Sciatic nerve (tissue), 2 donors: ENCODE measurements at regions not wholly inside any gene's neighbourhood (a gene's known extent, or its start where the extent isn't known, plus 50 kb on each side); places are given as distances from the start of the nearest gene placed in this dataset.
A peak's percentile ranks its signal among the peaks of the same experiment; 100 is the strongest.
"Not testable (repeated sequence)": the region's sequence is repeated elsewhere in the genome, so short reads cannot be mapped to it uniquely, and the experiment has no call there.

ENCODE experiments used
- ATAC-seq: fragments of 200-7000 bp; cut with Tn5 transposase; one replicate; pipeline ENCODE4 v1.9.1; 2020; ENCODE audit warnings: mild to moderate bottlenecking, moderate library complexity
- DNase-seq: peaks from one replicate; pipeline ENCODE4 v3.0.0-alpha.2; 2020; ENCODE audit warnings: low spot score
- intact Hi-C: fragments of 100-400 bp; cut with DNase I; formaldehyde crosslinking; loops from one replicate; pipeline ENCODE4 v1.14.2; 2022
- donor health status: DM: no; HTN: no; CAD: no.
- donor health status: DM: no; HTN: no; CAD: no.

- ATAC-seq (peak; percentile 62), DNase-seq (no peak)
- intact Hi-C loops: no loop called here
Observed at GRCh38 chr3:187889106-187889505, 143.8 kb upstream of the BCL6 start.

DNA sequence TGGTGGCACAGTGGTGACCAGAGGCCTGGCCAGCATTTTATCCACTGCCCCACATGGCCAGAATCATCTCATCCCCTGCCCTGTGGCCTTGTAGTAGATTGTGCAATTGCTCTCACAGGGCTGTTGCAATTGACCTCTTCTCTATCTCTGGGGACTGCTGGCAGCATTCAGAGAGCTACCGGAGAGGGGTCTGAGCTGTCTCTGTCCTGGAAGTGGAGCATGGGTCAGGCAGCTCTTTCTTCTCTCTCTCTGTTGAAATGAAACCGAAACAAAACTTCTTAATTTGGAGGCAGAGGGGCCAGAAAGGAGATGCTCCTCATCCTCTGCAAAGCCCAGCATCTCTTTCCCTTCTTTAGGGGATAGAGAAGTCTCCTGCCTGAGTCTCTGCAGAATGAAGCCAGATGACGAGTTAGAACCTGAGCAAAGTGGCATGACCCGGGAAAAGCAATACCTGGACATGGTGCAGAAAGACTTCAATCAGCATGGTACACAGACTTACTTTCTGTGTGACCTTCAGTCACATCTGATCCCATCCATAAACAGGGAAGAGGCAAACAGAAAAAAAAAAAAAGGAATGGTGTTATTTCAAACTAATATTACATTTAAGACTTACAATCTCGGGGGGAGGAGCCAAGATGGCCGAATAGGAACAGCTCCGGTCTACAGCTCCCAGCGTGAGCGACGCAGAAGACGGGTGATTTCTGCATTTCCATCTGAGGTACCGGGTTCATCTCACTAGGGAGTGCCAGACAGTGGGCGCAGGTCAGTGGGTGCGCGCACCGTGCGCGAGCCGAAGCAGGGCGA is 144.5 kb upstream of the BCL6 start:
- DNase-seq: no peak
- peak; percentile 95 for ATAC-seq
- intact Hi-C loops: no loop called here

DNA sequence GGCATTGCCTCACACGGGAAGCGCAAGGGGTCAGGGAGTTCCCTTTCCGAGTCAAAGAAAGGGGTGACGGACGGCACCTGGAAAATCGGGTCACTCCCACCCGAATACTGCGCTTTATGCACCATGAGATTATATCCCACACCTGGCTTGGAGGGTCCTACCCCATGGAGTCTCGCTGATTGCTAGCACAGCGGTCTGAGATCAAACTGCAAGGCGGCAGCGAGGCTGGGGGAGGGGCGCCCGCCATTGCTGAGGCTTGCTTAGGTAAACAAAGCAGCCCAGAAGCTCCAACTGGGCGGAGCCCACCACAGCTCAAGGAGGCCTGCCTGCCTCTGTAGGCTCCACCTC is 145.1 kb upstream of the BCL6 start:
- DNase-seq, intact Hi-C loops, ATAC-seq: not testable (repeated sequence)

DNA sequence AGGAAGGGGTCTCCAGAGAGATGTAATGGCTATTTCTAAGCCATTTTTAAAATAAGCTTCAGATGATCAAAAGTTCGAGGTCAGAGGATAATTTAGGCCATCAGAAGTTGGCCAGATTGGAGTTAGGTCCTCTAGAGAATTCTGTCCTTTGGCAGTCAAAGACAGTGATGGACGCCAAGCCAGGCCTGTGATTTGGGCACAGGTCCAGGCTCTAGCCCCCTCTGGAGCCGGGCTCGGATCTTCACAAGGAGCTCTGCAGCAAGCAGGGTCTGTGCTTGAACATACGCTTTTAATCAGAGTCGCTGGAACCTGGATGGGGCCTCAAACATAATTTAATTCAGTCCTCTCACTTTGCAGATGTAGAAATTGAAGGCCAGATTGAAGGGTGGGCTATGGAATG is 151.4 kb upstream of the BCL6 start:
- DNase-seq: peak; percentile 63
- ATAC-seq: peak; percentile 77
- intact Hi-C loops: no loop called here

DNA sequence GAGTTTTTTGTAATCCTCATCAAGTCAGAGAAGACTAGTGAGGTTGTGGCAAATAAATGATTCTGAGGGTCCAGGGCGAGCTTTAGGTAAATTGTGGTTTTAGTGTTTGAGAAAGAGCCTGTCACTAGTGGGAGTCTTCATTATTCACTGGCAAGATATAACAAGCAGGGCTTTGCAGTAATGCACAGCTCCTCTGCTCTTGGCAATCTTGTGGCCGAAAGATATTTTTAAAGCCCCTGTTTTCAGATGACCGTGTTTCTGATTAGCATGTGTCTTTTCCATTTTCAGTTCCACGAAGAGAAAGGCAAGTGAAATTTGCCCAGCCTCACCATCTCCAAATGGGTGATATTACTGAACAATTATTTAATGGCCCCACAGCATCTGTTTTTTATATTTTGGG is 154.0 kb upstream of the BCL6 start:
- DNase-seq (no peak), ATAC-seq (no peak)
- intact Hi-C loops: no loop called here

DNA sequence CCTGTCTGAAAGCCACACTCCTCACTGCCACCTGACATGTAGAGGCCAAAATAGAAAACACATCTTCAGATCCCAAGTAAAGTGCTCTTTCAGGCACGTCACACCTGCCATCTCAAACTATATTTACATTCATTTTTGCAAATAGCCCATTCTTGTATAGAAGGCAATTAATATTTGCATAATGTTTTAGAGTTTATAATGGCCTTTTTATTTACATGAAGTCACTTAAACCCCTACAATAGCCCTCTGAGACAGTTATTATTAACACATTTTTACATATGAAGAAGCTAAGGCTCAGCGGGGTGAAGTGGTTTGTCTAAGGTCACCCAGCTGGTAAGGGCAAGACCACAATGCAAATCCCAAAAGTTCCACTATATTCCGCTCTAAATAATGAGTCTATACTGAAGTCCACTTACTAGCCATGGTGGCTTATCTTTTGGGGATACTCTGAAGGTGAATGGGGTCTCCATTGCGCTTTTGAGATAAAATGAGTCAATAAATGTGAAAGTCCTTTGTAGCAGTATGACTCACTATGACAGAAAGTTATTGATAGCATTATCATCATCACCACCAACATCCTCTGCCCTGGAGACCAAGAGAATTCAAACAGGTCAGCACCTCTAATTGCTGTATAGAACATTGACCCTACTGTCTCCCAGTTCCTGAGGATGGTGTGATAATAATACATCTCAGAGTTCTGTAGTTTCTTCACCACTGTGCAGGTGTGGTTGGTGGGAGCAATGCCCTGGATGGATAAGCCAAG is 155.9 kb upstream of the BCL6 start:
- DNase-seq: no peak
- ATAC-seq: no peak
- intact Hi-C loops: no loop called here

GRCh38 chr3:187902041-187902471 is 156.8 kb upstream of the BCL6 start:
- DNase-seq (no peak), ATAC-seq (no peak)
- intact Hi-C loops: no loop called here

DNA sequence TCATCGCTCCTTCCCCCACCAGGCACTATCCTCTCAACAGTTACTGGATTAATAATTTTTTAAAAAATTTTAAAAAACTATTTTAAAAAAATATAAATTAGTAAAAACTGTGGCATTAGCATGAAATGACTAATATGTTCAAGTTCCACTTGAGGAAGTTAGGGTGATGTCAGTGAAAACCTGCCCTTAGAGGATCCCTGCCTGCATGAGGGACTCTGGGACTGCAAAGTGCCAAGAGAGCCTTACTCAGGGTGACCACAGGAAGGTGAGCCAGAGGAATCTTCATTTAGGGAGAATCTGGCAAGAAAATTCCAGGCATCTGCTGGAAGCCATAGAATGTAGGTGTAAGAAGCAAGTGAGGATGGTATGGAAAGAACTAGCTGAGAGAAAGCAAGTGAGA is 157.7 kb upstream of the BCL6 start:
- no peak for ATAC-seq
- DNase-seq: no peak
- intact Hi-C loops: no loop called here

GRCh38 chr3:187903697-187904096 is 158.4 kb upstream of the BCL6 start:
- ATAC-seq (no peak), DNase-seq (no peak)
- intact Hi-C loops: no loop called here

DNA sequence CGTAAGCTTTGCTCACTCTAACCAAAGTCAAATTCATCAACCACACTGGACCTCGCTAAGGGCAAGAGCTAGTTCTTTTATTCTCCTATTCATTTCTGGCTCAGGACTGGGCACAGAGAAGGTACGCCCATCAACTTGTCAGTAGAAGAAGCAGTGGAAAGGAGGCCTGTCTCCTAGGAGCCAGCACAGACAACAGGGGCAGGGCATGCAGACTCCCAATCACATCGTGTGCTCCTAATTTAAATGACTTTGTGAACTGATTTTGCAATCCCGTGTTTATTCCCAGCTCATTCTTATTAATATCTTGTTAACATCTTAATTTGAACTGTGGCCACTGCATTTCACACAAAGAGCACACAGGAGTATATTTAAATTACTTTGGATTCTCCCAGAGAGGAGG is 161.1 kb upstream of the BCL6 start:
- ATAC-seq: peak; percentile 96
- intact Hi-C loops: no loop called here
- DNase-seq: no peak

DNA sequence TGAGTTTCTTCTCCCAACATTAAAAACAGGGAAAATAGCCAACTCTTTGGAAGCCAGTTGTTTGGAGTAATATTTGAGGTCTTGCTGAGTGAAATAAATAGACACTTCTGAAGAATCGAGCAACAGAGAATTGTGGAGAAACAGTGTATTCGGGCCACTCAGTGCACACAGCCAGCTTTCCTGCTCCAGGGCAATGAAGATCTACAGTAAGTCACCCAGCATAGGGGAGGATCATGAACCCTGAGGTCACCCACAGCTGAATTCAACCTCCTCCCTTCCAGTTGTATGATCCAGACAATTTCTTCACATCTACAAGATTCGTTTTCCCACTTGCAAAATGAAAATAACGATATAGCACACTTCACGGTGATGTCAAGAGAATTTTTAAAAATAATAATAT is 161.7 kb upstream of the BCL6 start:
- ATAC-seq (peak; percentile 87), DNase-seq (no peak)
- intact Hi-C loops: no loop called here

DNA sequence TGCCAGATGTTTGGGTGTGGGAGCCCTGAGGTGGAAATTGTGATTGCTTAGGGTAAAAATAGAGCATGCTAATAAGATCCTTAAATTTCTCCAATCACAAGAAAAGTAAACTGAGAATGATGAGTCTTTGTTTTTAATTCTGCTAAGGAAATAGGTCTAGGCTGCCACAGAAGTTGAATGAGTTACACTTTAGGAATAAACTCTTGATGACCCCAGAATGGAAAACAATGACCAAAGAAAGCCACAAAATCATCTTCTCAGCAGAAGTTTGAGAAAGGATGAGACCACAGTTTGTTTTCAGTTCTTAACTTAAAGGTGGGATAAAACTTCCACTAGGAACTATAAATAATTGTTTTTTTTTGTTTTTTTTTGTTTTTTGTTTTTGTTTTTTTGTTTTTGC is 164.6 kb upstream of the BCL6 start:
- no peak for DNase-seq
- no peak for ATAC-seq
- intact Hi-C loops: no loop called here

DNA sequence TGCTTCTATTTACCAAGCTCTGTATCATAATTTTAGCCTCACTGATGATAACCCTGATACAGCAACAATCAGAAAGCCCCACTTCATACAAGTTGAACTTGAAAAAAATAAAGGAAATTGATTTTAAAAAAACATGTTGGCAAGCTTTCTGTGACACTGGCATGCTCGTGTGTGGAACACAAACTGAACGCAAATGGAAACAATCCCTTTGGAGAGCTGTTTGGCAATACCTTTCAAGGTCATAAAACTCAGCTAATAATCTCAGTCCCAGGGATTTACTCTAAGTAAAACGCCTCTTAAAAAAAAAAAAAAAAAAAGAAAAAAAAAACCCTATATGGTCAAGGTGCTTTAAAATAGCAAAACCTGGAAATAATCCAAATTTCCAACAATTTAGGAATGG is 166.7 kb upstream of the BCL6 start:
- ATAC-seq (no peak), DNase-seq (no peak)
- intact Hi-C loops: no loop called here

DNA sequence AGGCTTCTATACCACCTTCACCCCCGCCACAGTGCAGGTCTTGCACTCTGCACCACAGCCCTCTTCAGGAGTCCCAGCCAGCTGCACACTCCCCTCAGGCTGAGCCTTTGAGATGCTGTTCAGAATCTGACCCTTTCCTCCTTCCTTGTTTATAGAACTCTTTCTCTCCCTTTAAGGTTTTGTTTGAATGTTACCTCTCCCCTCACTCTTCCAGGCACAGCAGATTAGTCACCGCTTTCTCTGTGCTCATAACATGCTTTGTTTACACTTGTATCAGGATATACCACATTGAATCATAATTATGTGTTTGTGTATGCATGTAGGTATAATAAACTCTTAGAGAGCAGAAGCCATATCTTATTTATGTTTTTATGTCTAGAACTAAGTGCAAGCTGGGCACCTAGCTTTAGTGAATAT is 168.4 kb upstream of the BCL6 start:
- DNase-seq (no peak), ATAC-seq (no peak)
- intact Hi-C loops: no loop called here

GRCh38 chr3:187914231-187914630 is 169.0 kb upstream of the BCL6 start:
- intact Hi-C loops: no loop called here
- no peak for ATAC-seq
- DNase-seq: no peak

DNA sequence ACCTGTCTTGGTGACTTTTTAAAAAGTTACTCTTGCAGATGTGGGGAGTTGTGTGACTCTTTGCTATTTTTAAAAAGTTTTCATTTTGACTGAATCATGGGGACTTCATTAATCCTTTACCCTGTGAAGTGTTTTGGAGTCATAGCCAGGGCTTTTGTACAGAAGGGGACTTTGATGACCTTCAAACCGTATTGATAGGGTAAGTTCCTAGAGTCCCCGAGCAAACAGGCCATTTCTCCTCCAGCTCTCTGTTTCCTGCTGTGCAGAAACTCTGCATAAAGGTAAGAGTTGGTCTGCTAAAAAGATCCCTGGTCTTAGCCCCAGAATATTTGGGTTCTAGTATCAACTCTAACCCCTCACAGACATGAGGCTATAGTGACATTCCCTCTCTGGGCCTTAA is 170.8 kb upstream of the BCL6 start:
- DNase-seq: no peak
- no peak for ATAC-seq
- intact Hi-C loops: no loop called here

DNA sequence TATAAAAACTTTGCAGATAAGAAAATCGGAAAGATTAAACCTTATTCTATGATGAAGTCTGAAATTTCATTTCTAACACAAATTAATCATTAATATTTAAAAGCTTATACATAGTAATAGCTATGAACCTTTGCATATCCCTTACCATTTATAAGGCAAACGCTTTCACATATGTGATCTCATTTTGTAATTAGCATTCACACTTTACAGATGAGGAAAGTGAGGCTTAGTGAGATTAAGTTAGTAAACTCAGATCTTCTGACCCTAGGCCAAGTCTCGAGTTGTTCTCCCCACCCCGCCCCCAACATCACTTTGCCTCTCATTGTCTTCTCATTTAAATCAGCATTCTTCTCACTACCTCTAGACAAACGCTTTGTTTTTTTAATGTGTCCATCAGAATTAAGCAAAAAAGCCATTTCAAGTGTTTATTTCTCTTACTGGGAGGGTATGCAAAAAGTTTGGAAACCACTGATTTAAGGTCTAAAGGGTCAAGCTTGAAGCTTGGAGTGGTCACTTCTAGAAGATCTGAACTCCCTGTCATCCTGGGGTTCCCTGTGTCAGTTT is 172.9 kb upstream of the BCL6 start:
- intact Hi-C loops: no loop called here
- ATAC-seq: no peak
- no peak for DNase-seq

DNA sequence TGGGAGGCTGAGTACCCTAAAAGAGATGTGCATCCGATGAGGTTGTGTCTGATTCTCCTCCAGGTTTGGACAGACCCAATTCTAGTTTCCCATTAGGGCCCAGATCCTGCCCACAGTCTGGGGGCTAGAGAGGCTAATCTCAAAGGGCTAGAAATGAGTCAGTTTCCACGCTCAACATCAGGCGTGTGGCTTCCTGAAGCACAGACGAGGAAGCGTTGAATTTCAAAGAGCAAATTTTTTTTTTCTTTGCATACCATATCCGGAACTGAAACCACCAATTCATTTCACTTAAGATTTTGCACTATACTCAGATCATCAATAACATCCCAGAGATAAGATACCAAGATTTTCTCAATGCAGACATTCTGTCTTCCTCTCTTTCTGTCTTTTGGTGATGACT is 173.8 kb upstream of the BCL6 start:
- ATAC-seq (no peak), DNase-seq (no peak)
- intact Hi-C loops: no loop called here

DNA sequence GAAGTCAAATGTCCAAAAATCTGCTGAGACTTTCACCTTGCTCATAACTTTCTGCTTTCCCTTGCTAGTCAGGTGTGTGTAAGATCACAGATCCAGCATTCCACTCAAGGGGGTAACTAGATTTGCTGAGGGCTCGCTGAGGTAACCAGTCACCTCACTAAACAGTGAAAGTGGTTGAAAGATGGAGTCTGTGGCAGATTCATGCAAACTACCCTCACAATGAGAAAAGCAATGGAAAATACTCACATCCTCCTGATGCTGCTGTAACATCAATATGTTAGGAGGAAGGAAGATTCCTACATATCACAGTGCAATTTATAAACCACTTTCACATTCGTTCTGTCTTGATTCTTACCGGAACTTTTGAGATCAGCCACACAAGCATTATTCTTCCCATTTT is 174.3 kb upstream of the BCL6 start:
- ATAC-seq: no peak
- intact Hi-C loops: no loop called here

DNA sequence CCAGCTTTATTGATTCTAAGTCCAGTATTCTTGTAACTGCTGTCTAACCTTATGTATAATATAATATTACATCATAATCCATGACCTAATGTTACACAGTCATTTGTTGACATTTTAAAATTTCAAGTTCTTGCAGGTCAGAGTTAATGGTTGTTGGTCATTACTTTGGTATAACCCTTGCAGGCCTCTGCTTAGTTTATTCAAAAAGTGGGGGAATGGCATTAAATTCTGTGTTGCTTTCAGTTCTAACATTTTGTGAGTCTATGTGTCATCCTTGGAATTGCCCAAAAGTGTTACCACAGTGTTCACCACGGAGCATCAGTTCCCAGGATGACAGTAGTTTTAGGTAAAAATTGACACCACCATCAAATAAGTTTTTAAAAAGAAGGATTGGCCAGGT is 174.8 kb upstream of the BCL6 start:
- no peak for DNase-seq
- ATAC-seq: no peak
- intact Hi-C loops: no loop called here

More for the DNA sequence above, 174.3 kb upstream of the BCL6 start:
- DNase-seq: no peak
